Esophagus squamous epithelium (tissue), 4 donors: ENCODE measurements at regions not wholly inside any gene's neighbourhood (a gene's known extent, or its start where the extent isn't known, plus 50 kb on each side); places are given as distances from the start of the nearest gene placed in this dataset.

ENCODE experiments used
- CTCF ChIP-seq, 6 experiments: fragments of 450-650 bp in 4 of 6; fragments of 200-600 bp in 2 of 6; sonication (generic) in 2 of 6; IDR thresholded peaks; one replicate each; pipeline ENCODE4 v1.5.1; 2016 to 2019; ENCODE audit warnings: antibody characterized with exemption in 6 of 6, mild to moderate bottlenecking in 4 of 6, moderate library complexity in 4 of 6
- POLR2A ChIP-seq, 4 donors: fragments of 450-650 bp; IDR thresholded peaks; one replicate each; pipeline ENCODE4 v1.6.1; 2017; ENCODE audit warnings: antibody characterized with exemption in 4 of 4, mild to moderate bottlenecking in 4 of 4, moderate library complexity in 3 of 4

GRCh38 chr17:70955441-70955840 is 786.1 kb downstream of the KCNJ2 start:
- no peak for TF ChIP-seq POLR2A (IDR thresholded peaks at IDR 0.05)
- TF ChIP-seq CTCF (IDR thresholded peaks at IDR 0.05) = no peak
